ENCODE measurements at regions not wholly inside any gene's neighbourhood (a gene's known extent, or its start where the extent isn't known, plus 50 kb on each side); places are given as distances from the start of the nearest gene placed in this dataset.

DNA sequence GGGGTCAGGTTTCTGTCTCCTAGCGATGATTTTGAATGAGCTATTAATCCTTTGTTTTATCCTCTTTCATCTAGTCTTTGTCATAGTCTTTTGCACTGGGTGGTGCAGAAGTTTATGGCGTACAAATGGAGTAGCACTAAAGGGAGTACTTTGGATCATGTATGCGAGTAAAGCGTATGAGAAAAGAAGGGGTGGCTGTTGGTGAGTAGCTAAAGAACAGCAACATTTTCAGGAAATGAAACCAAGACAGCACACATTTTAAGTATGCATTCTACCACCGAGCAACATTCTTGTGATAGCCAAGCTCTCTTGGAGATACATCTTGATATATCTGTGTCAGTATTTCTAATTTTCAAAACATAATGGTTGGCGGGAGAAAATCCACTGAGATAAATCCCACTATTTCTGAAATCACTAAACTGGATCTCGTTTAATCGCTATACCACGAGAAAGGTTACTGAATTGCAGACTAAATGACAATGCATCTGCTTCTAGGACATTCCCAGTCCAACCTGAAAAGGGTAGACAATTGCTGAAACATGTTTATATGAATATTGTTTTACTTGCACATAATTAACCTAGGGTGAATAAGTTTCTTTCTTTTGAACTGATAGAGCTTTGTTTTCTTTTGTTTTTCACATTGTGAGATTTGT lies 196.1 kb downstream of the TRIM27 start:
- Mint-ChIP-seq H3K9me3 (ENCODE audit: unreplicated experiment) (no peaks in the 10 kb centered on the region), H3K27me3 (ENCODE audit: unreplicated experiment) (peaks cover 5% of the 10 kb centered on the region), H3K27ac (ENCODE audit: unreplicated experiment) (no peak overlapping the region), H3K36me3 (ENCODE audit: low read depth, unreplicated experiment) (peaks cover 4% of the 10 kb centered on the region), H3K4me3 (ENCODE audit: unreplicated experiment) (no peak overlapping the region), H3K4me1 (ENCODE audit: unreplicated experiment) (peaks cover 17% of the 10 kb centered on the region)
- TF ChIP-seq, protein P1, sequence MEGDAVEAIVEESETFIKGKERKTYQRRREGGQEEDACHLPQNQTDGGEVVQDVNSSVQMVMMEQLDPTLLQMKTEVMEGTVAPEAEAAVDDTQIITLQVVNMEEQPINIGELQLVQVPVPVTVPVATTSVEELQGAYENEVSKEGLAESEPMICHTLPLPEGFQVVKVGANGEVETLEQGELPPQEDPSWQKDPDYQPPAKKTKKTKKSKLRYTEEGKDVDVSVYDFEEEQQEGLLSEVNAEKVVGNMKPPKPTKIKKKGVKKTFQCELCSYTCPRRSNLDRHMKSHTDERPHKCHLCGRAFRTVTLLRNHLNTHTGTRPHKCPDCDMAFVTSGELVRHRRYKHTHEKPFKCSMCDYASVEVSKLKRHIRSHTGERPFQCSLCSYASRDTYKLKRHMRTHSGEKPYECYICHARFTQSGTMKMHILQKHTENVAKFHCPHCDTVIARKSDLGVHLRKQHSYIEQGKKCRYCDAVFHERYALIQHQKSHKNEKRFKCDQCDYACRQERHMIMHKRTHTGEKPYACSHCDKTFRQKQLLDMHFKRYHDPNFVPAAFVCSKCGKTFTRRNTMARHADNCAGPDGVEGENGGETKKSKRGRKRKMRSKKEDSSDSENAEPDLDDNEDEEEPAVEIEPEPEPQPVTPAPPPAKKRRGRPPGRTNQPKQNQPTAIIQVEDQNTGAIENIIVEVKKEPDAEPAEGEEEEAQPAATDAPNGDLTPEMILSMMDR (IDR thresholded peaks at IDR 0.05; ENCODE audit: unreplicated experiment), result no peak
- DNase-seq (ENCODE audit: low spot score), result no peak

DNA sequence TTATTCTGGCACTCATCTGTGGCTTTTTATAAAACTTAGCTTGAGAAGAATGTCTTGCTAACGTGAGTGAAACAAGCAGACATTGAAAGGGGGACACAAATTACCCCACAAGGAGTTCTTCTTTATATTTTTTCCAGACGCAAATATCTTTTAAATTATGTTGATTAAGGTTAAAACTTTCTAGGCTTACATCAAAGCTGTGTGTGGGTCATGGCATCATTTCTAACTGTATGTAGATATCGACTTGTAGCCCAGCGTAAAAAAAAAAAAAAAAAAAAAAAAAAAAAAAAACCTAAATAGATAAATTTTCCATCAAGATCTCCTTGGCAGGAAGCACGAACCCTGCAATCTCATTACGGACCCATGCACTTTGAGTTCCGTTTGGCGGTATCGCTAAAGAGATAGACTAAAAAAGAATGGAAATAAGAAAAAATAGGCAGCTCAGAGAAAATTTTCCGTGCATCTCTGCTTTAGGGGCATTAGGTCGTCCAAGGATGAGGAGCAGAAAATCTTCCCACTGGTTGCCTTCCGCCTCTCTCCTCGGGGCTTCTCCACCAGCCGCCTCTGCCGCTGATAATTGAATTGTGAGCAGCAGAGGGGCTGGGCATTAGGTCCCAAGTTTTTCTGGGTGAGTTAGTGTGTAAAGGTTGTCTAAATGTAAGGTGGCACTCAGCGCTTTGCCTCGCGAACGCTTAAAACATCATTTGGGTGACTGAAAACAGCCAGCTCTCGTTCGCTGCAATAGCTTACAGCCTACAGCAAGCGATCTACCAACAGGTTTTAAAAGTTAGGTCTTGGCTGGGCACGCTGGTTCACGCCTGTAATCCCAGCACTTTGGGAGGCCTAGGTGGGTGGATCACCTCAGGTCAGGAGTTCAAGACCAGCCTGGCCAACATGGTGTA lies 194.0 kb downstream of the TRIM27 start:
- H3K9me3 Mint-ChIP-seq (ENCODE audit: unreplicated experiment), result no peaks in the 10 kb centered on the region

DNA sequence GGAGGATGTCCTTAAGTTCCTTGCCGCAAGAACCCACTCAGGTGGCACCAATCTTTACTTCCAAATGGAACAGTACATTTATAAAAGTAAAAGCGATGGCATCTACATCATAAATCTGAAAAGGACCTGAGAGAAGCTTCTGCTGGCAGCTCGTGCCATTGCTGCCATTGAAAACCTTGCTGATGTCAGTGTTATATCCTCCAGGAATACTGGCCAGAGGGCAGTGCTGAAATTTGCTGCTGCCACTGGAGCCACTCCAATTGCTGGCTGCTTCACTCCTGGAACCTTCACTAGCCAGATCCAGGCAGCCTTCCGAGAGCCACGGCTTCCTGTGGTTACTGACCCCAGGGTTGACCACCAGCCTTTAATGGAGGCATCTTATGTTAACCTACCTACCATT lies 191.7 kb downstream of the TRIM27 start:
- no peak overlapping the region for H3K27ac Mint-ChIP-seq (ENCODE audit: unreplicated experiment)
- H3K4me1 Mint-ChIP-seq (ENCODE audit: unreplicated experiment), result peaks cover 26% of the 10 kb centered on the region
- TF ChIP-seq, protein P1 (IDR thresholded peaks at IDR 0.05; ENCODE audit: unreplicated experiment), result no peak
- peaks cover 13% of the 10 kb centered on the region for H3K27me3 Mint-ChIP-seq (ENCODE audit: unreplicated experiment)
- H3K36me3 Mint-ChIP-seq (ENCODE audit: low read depth, unreplicated experiment), result peaks cover 4% of the 10 kb centered on the region
- H3K4me3 Mint-ChIP-seq (ENCODE audit: unreplicated experiment), result no peak overlapping the region
- no peaks in the 10 kb centered on the region for H3K9me3 Mint-ChIP-seq (ENCODE audit: unreplicated experiment)
- DNase-seq (ENCODE audit: low spot score), result no peak

More for the DNA sequence above, 194.0 kb downstream of the TRIM27 start:
- H3K27me3 Mint-ChIP-seq (ENCODE audit: unreplicated experiment), result peaks cover 6% of the 10 kb centered on the region
- H3K27ac Mint-ChIP-seq (ENCODE audit: unreplicated experiment), result peak overlapping the region; percentile 39
- peak overlapping the region; percentile 91 for H3K4me3 Mint-ChIP-seq (ENCODE audit: unreplicated experiment)
- TF ChIP-seq, protein P1 (IDR thresholded peaks at IDR 0.05; ENCODE audit: unreplicated experiment), result no peak
- no peak for DNase-seq (ENCODE audit: low spot score)
- peaks cover 17% of the 10 kb centered on the region for H3K4me1 Mint-ChIP-seq (ENCODE audit: unreplicated experiment)
- H3K36me3 Mint-ChIP-seq (ENCODE audit: low read depth, unreplicated experiment), result peaks cover 4% of the 10 kb centered on the region

DNA sequence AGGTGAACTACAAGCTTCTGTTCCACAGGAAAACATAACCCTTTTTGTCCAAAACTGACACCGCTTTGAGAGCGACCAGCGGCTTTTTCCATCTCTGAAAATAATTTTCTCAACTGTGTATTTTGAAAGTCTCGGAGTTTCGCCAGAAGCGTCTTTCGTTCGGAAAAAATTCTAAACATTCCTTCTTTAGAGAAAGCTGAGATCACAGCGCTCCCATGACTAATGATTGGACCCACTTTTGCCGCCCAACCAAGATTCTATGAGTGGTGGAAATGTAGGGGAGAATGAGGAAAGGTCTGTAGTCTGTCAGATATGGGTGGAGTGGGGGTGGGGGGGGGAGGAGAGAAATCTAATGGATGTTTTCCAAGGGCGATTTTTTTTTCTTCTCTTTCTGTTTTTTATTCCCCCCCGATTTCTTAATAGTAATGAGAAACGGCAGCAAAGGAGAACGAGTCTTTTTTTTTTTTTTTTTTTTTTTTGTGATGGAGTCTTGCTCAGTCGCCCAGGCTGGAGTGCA lies 189.3 kb downstream of the TRIM27 start:
- peaks cover 14% of the 10 kb centered on the region for H3K27me3 Mint-ChIP-seq (ENCODE audit: unreplicated experiment)
- no peak overlapping the region for H3K27ac Mint-ChIP-seq (ENCODE audit: unreplicated experiment)
- peaks cover 4% of the 10 kb centered on the region for H3K36me3 Mint-ChIP-seq (ENCODE audit: low read depth, unreplicated experiment)
- DNase-seq (ENCODE audit: low spot score), result no peak
- no peak overlapping the region for H3K4me3 Mint-ChIP-seq (ENCODE audit: unreplicated experiment)
- TF ChIP-seq, protein P1 (IDR thresholded peaks at IDR 0.05; ENCODE audit: unreplicated experiment), result no peak
- peaks cover 30% of the 10 kb centered on the region for H3K4me1 Mint-ChIP-seq (ENCODE audit: unreplicated experiment)
- no peaks in the 10 kb centered on the region for H3K9me3 Mint-ChIP-seq (ENCODE audit: unreplicated experiment)

Data from endothelial cell (in vitro differentiated cells).